Muscle of back (tissue), 3 donors: ENCODE measurements at regions not wholly inside any gene's neighbourhood (a gene's known extent, or its start where the extent isn't known, plus 50 kb on each side); places are given as distances from the start of the nearest gene placed in this dataset.
A peak's percentile ranks its signal among the peaks of the same experiment; 100 is the strongest.

ENCODE experiments used
- DNase-seq, 3 donors: peaks; one replicate each; pipeline versions ENCODE4 v3.0.0 to v3.0.0-alpha.2; 2013

DNA sequence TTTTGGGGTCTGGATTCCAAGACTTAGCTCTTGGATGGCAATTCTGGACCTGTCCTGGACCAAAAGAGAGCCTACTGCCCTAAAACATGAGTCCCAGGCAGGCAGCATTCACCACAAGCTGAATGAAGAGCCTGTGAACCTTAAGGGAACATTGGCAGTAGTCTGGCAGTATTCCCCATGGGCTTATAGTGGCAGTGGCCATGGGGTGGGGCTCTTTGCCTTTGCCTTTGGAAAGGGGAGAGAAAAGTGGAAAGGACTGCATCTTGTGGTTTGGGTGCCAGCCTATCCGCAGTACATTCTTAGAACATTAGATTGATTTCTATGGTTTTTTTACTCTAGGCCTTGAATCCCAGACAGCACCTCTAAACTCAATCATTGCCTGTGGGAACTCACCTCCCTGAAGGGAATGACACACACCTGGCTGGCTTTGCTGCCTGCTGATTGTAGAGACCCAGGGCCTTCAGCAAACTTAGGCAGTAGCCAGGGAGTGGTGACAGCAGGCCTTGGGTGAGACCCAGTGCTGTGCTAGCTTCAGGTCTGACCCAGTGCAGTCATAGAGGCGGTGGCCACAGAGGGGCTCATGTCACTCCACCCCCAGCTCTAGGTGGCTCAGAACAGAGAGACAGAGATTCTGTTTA, 216.3 kb downstream of the CETN3 start:
- no peak for DNase-seq

DNA sequence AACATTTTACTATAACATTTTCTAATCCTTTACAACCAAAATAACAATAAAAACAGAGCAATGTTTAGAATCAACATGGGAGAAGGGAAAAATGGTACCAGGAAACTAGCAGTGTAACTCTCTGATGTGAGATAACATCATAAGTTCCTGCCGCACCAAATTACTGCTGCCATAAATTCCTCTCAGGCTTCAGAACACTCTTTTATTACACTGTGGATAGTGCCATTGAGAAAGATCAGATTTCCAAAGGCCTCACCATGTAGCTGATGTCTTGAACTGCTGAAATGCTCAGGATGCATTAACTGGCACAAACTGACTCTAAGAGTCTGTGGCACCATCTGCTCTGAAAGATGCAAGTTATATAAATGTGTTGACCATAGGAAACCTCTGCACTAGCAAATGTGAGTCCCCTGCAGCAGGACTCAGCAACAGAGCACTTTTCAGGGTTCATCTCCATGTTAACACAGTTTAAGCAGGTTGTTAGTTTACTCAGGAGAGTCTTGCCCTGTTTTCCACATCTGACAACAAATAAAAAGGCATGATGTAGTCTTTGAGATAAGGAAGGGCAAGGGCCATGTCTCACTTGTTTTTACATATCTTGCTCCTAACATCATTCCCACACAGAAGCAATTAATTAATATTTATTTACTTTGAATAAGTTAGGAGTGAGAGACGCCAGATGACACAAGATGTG, 218.1 kb downstream of the CETN3 start:
- DNase-seq, result no peak

DNA sequence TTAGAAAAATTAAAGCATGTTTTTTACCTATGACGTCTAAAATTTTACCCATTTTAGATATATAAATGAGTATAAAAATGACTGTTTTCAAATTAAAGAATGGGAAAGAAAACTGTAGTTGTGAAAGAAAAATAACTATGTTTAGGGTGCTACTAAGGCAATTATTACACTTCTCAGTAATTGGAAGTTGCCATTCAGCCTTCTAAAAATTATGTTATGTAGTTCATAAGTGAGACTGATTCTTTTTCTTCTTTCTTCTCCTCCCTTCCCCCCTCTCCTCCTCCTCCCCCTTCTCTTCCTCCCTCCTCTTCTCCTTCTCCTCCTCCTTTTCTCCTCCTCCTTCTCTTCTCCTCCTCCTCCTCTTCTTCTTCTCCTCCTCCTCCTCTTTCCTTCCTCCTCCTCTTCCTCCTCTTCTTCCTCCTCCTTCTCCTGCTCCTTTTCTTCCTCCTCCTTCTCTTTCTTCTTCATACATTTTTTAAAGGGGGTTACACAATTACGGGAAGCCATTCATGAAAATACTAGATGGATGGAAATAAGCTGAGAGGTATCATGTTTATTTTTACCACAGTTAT, 223.6 kb downstream of the CETN3 start:
- DNase-seq, result no peak

DNA sequence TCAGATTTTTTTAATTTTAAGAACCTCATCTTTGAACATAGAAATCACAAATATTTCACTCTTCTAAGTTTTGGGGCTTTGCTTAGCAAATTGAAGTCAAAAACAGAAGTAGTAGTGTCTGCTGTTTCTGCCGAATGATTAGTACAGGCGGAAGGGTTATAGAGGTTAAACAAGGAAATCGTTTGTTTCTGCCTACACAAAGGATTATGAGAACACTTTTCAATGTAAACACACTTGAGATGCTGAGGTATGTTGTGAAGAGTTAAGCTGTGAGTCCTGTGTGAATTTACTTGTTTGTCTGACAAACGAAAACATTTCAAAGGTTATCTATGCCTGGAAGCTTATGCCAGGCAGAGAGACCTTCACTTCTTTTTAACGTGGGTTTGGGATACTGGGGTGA, 224.8 kb downstream of the CETN3 start:
- no peak for DNase-seq

DNA sequence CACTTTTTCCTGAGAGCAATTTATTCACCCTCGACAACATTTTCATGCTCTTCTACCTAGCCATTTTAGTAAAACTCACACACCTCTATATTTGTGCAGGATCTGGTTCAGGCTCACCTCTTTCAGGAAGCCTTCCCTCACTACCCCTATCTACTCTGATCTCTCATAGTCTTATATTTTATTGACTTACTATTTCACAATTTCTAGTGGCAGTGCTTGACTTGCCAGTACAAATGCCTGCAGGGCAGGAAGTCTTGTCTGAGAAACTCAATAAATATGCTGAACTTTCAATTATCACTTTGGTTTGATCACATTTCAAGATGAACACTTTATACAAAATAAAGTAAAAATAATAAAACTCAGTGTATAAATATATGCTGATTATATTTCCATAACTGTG, 226.8 kb downstream of the CETN3 start:
- DNase-seq, result no peak

DNA sequence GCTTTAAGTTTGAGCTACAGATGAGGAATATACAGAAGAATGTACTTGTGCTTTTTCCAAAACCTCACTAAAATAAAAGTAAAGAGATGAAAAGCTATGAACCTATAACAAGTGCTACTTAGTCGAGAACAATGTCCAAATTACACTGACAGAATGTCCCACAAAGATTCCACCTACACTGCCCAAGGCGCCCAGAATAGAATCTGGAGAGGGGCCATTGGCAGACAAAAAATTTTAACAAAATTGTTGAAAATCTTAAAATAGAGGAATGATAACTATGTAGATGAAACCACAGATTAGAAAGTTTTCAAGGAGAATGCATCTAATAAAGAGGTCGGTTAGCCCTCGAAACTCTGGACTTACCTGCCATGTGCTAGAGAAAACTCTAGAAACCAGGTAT, 235.3 kb downstream of the CETN3 start:
- DNase-seq, result no peak

DNA sequence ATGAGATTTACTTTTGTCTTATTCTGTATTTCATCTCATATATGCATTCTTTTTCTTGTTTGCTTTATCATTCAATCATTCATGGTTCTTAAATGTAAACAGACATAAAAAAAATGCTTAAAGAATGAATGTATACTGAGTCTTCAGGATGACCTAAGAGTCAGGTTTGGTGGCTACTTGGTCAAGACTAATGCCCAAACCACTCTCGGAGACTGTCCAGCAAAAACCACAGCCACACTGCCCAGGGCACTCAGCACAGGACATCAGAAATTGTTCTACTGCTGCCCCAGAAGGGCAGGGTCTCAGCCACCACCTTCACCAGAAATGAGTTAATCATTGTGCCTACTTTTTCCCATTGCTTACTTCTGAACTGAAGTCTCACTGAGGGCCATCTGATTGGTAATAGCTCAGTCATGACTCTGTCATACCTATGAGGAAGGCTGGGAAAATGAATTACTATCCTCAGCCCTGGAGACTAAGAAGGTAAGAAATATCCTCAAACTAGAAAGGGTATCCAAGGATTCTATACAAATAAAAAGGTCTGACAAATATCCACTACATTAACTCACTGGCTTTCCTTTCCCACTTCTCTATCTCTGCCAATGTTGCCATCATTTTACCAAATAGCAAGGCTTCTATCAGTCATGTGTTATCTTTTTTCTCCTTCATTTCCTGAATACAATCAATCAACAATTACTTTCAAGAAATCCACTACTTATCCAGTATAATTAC, 236.1 kb downstream of the CETN3 start:
- no peak for DNase-seq

DNA sequence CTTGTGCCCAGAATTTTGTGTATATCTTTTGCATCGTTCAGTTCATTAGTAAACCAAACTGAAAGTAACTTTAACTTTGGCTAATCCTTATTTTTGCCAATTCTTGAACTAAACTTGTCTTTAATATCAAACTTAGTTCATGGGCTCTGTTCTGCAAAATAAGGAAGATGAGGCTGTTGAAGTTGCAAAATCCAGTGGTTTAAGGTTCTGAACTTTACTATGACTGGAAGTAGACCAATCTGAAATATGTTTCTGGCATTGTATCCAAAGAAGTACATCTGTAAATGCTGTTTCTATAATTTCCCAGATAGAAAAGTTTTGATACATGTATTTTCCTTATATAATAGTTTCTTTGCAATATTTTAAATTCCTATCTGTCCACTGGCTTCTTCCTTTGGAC, 238.1 kb downstream of the CETN3 start:
- peak in 1 of 3 donors; percentile 22 for DNase-seq

DNA sequence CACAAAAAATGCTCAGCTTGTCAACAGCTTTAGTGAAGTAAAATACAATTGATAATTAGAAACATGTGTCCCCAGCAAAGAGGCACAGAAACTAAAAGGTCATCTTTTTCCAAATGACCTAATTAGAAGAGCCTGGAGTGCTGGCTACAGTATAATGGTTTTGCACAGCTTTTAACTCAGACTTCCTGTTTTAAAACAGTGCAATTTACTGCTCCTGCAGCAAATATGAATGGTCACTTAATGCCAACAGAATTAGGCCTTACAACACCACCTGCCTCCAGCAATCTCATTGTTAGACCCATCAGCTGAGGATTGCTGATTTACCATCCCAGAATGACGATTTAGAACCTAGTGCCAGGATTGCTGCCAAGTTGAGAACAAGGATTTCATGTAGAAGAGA, 239.3 kb downstream of the CETN3 start:
- peak; percentile 16 to 56 (median 18) for DNase-seq

DNA sequence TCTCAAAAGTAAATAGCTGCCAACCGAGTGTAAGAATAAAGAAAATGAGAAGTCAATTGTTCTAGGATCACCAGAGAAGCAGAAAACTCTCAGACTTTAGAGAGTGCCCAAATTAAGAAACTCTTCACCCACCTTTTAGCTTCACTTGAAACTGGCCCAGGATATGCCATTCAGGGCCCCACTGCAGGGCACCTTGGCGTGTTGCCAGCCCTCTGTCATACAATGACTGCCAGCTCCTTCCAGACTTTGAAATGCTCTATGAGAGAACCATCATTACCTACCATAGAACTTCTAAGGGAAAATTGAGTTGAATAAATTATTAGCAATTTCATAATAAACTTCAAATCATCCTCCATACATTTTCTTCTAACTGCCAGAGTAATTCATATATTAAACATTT, 240.5 kb downstream of the CETN3 start:
- DNase-seq, result no peak

DNA sequence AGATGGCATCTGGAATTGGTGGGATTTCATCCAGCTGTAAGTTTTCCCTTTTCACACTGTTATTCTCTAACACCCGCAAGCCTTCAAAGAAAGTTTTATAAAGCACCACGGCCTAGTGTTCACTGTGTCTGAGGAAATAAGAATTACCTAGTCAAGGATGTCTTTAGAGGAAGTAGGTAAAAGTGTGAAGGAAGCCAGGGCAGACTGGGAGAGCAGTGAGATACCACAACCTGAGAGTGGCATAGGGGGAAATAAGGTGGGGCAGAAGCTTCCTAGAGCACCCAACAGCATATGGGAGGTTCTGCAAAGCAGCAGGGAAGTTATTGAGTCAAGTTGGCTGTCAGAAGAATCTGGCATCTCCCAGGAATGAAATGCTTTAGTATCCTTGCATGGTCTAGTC, 241.2 kb downstream of the CETN3 start:
- DNase-seq, result no peak

DNA sequence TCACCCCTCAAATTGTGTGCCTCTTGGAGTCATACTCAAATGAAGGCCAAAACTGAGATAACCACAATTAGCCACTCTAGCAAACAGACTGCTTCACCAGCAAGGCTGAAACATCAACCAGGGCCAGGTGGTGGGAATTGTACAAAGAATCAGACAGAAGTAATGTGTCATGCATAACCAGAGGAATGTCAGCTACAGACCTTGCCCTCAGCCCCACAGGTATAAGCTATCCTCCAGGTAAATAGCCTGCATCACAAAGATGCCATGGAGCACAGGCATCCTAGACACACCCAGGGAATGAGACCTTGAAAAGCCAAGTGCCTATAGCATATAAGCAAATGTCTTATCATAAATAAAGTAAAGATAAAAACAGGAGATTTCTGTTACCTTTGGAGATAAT, 242.7 kb downstream of the CETN3 start:
- no peak for DNase-seq

DNA sequence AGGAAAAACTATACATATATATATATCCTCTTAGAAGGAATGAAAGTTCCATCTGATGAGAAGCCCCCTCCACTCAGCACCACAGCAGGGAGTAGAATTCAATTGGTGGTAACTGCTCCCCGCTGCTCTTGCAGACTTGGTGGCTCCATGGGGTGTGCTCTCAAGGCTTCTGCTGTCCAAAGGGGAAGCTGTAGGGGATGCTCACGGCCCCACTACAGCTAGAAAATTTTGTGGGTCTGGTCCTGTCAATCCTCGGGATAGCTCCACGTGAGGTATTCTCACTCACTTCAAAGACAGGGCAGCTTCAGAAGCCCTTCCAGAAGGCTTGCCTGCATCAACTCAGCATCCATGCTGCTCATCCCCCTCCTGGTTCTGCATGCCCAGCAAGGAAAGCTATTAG, 247.2 kb downstream of the CETN3 start:
- DNase-seq, result no peak

DNA sequence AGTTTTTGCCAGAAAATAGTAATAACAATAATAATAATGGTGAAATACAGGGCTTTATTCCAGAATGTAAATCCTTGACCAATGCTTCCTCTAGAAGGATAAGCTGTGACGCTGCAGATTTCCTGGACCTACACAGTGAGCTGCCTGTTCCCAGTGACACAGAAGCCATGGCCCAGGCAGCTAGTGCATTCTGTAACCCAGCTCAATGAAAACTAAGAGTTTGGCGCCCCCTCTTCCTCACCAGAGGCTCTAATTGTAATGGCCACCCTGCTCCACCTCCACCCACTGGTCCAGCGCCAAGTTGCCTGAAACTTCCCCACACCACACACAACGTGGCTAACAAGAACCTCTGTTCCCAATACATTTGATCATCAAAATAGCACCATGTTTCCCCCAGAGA, 248.1 kb downstream of the CETN3 start:
- peak in 2 of 3 donors; percentile 9 to 26 for DNase-seq

DNA sequence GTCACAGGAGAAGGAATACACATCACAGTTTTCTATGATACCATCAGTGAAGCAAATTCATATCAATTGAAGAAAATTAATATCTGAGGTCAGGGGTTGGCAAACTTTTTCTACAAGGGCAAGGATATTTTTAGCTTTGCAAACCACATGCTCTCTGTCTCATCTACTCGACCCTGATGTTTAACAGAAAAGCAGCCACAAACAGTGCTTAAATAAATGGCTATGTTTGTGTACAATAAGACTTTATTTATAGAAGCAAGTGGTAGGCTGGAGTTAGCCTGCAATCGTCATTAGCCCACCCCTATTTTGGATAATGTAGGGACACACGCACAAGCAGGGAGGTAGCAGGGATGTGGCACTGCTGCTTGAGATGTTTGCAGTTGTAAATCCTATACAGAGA, 251.4 kb downstream of the CETN3 start:
- no peak for DNase-seq

DNA sequence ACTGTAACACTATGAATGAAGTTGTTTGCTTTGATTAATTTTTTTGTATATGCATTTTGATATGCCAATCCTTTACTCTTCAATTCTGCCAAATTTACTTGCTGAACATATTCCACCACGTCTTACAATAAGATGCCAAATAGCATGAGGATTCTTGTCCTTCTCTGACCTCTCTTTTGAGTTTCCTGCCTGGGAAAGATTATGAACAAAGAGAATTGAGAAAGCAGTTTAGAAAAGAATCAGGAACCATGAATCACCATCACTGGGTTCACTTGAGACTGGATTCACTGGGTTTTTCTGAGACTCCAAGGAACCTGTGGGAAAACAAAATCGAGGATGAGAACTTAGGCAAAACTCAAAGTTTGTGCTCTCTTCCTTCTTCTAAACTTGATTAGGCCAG, 256.5 kb downstream of the CETN3 start:
- DNase-seq, result no peak

DNA sequence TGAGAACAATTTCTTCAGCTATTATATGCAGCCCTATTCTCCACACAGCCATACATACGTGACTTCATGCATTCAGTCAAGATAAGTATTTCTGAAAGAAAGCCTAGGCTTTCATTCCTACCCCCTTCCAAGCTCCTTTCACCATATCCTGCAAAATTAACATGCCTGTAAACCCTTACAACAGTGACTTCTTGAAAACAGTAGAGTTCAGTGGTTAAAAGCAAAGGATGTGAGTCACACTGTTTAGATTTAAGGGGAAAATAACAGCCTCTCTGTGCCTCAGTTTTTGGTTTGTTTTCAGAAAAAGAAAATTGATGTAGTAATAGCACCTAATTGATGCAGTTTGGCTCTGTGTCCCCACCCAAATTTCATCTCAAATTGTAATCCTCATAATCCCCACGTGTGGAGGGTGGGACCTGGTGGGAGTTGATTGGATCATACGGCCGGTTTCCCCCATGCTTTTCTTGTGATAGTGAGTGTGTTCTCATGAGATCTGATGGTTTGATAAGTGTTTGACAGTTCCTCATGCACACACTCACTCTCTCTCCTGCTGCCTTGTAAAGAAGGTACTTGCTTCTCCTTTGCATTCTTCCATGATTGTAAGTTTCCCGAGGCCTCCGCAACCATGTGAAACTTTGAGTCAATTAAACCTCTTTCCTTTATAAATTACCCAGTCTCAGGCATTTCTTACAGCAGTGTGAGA, 264.8 kb downstream of the CETN3 start:
- no peak for DNase-seq

DNA sequence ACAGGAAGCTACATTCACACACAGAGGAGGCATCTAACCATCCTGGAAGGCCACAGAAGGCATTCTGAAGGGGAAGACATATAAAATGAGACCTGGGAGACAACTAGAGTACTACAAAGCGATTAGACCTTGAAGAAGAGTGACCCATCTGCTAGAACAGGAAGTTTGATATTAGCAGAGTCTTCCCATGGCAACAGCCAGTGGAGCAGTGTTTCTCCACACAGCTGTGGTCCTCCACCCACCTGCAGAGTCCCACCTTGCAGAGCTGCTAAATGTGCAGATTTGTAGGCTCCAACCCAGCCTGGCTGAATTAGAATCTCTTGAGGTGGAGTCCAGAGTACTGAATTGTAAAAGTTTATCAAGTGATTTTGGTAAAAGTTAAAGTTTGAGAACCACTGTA, 267.0 kb downstream of the CETN3 start:
- DNase-seq, result no peak

DNA sequence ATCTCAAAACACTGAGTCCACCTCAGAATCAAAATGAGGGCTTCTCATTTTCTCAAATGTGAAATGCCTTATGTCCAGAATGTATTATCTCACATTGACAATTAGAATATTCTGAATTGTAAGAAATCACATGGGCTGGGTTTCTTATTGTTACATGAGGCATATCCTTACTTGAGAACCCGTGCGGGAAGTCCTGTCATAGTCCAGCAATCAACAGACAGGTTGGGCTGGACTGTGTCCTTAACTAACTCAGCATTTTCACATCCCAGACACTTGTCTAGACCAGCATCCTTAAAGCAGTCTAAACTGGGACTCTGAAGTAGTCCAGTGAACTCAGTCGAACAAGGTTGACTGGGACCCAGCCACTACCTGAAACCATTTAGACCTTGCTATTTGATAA, 267.6 kb downstream of the CETN3 start:
- DNase-seq, result no peak

DNA sequence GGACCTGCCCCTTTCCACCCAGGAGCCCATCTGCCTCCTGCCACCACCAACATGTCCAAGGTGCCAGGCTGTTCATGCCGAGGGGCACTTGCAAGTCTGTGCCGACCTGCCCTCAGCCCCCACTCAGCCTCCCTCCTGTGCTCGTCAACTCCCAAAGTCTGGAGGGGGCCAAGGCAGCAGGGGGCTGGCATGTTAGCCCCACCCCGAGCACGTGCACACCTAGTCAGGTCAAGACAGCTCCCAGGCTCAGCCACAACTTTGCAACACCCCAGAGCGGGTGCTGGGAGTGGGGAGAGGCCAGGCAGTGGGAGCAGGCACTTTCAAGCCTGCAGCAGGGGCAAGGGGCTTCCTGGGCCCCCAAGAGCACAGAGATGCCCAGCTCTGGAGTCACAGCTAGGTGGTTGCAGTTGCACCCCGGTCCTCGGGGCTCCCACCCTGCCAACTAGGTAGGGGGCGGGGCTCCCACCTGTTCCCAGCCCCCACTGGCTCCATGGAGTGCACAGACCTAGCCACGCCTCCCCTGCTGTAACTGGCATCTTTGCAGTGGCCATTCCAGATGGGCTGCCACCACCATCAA, 272.5 kb downstream of the CETN3 start:
- no peak for DNase-seq

DNA sequence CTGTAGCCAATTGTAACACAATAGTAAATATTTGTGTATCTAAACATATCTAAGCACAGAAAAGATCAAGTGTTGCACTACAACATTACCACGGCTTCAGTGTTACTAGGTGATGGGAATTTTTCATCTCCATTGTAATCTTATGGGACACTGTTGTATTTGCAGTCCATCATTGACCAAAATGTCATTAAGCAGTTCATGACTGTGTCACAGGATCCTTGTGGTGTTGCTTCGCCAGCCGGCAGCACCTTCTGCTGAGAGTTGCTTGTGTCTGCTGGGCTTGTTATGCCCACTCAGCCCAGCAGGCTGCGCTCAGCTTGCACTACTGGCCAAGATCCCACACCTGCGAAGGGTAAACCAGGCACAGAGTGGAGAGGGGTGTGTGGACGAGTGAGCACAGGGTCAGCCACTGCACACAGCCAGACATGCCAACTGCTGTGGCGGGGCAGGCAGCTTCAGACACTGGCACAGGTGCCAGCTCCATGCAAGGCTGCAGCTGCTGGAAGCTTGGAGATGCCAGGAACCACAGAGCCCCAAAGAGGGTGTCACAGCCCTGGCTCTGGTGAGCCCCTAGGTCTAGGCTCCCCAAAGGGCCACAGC, 273.7 kb downstream of the CETN3 start:
- peak in 1 of 3 donors; percentile 5 for DNase-seq
